Panc1 (cell line): ENCODE measurements at regions not wholly inside any gene's neighbourhood (a gene's known extent, or its start where the extent isn't known, plus 50 kb on each side); places are given as distances from the start of the nearest gene placed in this dataset.

Source experiments
- ATAC-seq: fragments of 200-7000 bp; cut with Tn5 transposase; 2 replicates; pipeline ENCODE4 v1.9.1; 2020; ENCODE audit warnings: mild to moderate bottlenecking, moderate library complexity
- BruUV-seq: library from RNA; stranded (reverse); fragments of 400-500 nt; replicated peaks from 2 replicates; lab custom pipeline; 2021; lab: Mats Ljungman, UMichigan
- CTCF ChIA-PET: fragments of 300-600 bp; sonication (Branson Sonifier 250); formaldehyde crosslinking; loops from one replicate; lab custom pipeline; 2022; ENCODE audit warnings: antibody characterized with exemption; lab: Charles Lee
- POLR2A ChIA-PET: fragments of 300-600 bp; sonication (Branson Sonifier 250); formaldehyde crosslinking; loops from one replicate; lab custom pipeline; 2022; ENCODE audit warnings: antibody characterized with exemption; lab: Charles Lee
- DNase-seq: peaks from one replicate; pipeline ENCODE4 v3.0.0-alpha.2; 2010; ENCODE audit warnings: low read depth, low spot score
- H3K27ac ChIP-seq: 2 replicates; pipeline ENCODE4 v1.5.1; 2011; ENCODE audit warnings: mild to moderate bottlenecking, low read length, inconsistent platforms
- H3K27me3 ChIP-seq: fragments of 200-500 bp; sonication (Bioruptor generic); 2 replicates; pipeline ENCODE4 v1.6.0; 2014; ENCODE audit warnings: low read length, inconsistent platforms; ENCODE audit not compliant: control insufficient read depth, insufficient read depth
- H3K36me3 ChIP-seq: fragments of 200-500 bp; sonication (Bioruptor generic); 2 replicates; pipeline ENCODE4 v1.5.1; 2014; ENCODE audit warnings: inconsistent platforms, mild to moderate bottlenecking, low read length, moderate library complexity; ENCODE audit not compliant: control insufficient read depth, insufficient read depth
- H3K4me1 ChIP-seq: 2 replicates; pipeline ENCODE4 v1.5.1; 2011; ENCODE audit warnings: inconsistent platforms, mild to moderate bottlenecking, low read length, moderate library complexity; ENCODE audit not compliant: control insufficient read depth, insufficient read depth
- H3K4me3 ChIP-seq, 2 experiments: 2 replicates each; pipeline ENCODE4 v1.5.1; 2011 to 2012; ENCODE audit warnings: low read depth in 2 of 2, low read length in 2 of 2, mild to moderate bottlenecking in 2 of 2, inconsistent platforms in 1 of 2, moderate library complexity in 1 of 2
- H3K9me3 ChIP-seq: fragments of 200-500 bp; sonication (Bioruptor generic); 2 replicates; pipeline ENCODE4 v1.5.1; 2014; ENCODE audit warnings: low read depth, mild to moderate bottlenecking, inconsistent platforms, low read length, moderate library complexity; ENCODE audit not compliant: control insufficient read depth, insufficient read depth
- CTCF ChIP-seq: fragments of 450-650 bp; IDR thresholded peaks from 2 replicates; pipeline ENCODE4 v1.5.1; 2017; ENCODE audit warnings: mild to moderate bottlenecking
- POLR2AphosphoS5 ChIP-seq: IDR thresholded peaks from 2 replicates; pipeline ENCODE4 v1.6.1; 2012; ENCODE audit warnings: mild to moderate bottlenecking, low read depth, low read length, moderate library complexity
- REST ChIP-seq, 2 experiments: IDR thresholded peaks; 2 replicates each; pipeline ENCODE4 v1.6.1; 2011 to 2012; ENCODE audit warnings: low read depth in 2 of 2, control low read depth in 1 of 2, low read length in 1 of 2, mild to moderate bottlenecking in 1 of 2, moderate library complexity in 1 of 2; ENCODE audit not compliant: insufficient read depth in 1 of 2
- SIN3A ChIP-seq: IDR thresholded peaks from 2 replicates; pipeline ENCODE4 v1.6.1; 2012; ENCODE audit warnings: low read depth, mild to moderate bottlenecking, low read length, moderate library complexity, borderline replicate concordance; ENCODE audit not compliant: insufficient read depth
- TCF7L2 ChIP-seq: IDR thresholded peaks from 2 replicates; pipeline ENCODE4 v1.6.1; 2011; ENCODE audit warnings: mild to moderate bottlenecking, low read depth, low read length, inconsistent platforms
- in situ Hi-C: cut with HindIII; loops from 2 replicates; pipeline ENCODE4 v1.10.0; 2016; ENCODE audit warnings: low sequenced_read_pairs, low pct_unique_long_range_greater_than_20kb
- intact Hi-C: fragments of 100-400 bp; cut with micrococcal nuclease; formaldehyde crosslinking; loops from one replicate; pipeline ENCODE4 v1.10.0; 2022; ENCODE audit not compliant: unreplicated experiment

- no peak overlapping the region for H3K4me3 ChIP-seq
- POLR2A ChIA-PET = no interaction called here
- DNase-seq = no peak
- no TSS peak for BruUV-seq
- in situ Hi-C loops = no loop called here
- no peak overlapping the region for H3K27ac ChIP-seq
- no peaks in the 10 kb centered on the region for H3K4me1 ChIP-seq
- CTCF ChIA-PET = no interaction called here
- ATAC-seq = no peak
- intact Hi-C loops = no loop called here
- H3K9me3 ChIP-seq = no peaks in the 10 kb centered on the region
- no peak for TF ChIP-seq TCF7L2
- no peak for TF ChIP-seq SIN3A
- TF ChIP-seq POLR2AphosphoS5 = no peak
- TF ChIP-seq CTCF = no peak
- TF ChIP-seq REST (IDR thresholded peaks at IDR 0.05; ENCODE audit: insufficient read depth in 1 of 2, low read depth in 2 of 2, low read length in 1 of 2) = no peak
- H3K27me3 ChIP-seq = no peaks in the 10 kb centered on the region
- no peaks in the 10 kb centered on the region for H3K36me3 ChIP-seq
These were observed 561.8 kb upstream of the MDFIC2 start for GRCh38 chr3:70874196-70874595.

GRCh38 chr3:70873686-70874085 lies 561.2 kb upstream of the MDFIC2 start:
- POLR2A ChIA-PET = no interaction called here
- CTCF ChIA-PET = no interaction called here

More at GRCh38 chr3:70873686-70874085, 561.2 kb upstream of the MDFIC2 start:
- no peak overlapping the region for H3K27ac ChIP-seq
- H3K36me3 ChIP-seq = no peaks in the 10 kb centered on the region
- no peak overlapping the region for H3K4me3 ChIP-seq
- no peak for ATAC-seq
- no TSS peak for BruUV-seq
- no peak for DNase-seq
- in situ Hi-C loops (no loop called here), intact Hi-C loops (no loop called here)
- H3K9me3 ChIP-seq = no peaks in the 10 kb centered on the region
- H3K4me1 ChIP-seq = no peaks in the 10 kb centered on the region
- TF ChIP-seq SIN3A (no peak), CTCF (no peak), POLR2AphosphoS5 (no peak), REST (IDR thresholded peaks at IDR 0.05; ENCODE audit: insufficient read depth in 1 of 2, low read depth in 2 of 2, low read length in 1 of 2) (no peak), TCF7L2 (no peak)
- no peaks in the 10 kb centered on the region for H3K27me3 ChIP-seq
